Stimulated activated CD8-positive, alpha-beta memory T cell treated with anti-CD3 and anti-CD28 coated beads, Interleukin-7, amount 100 ng/mL, for 1 hour (primary cell): ENCODE measurements at regions not wholly inside any gene's neighbourhood (a gene's known extent, or its start where the extent isn't known, plus 50 kb on each side); places are given as distances from the start of the nearest gene placed in this dataset.

Experiments used
- DNase-seq, 2 donors: peaks; one replicate each; pipeline ENCODE4 v3.0.0-alpha.2; 2020; ENCODE audit warnings: low read depth in 2 of 2

GRCh38 chr21:34022627-34023335, 50.6 kb upstream of the MRPS6 start:
- DNase-seq, result no peak

- DNase-seq, result no peak
Observed at GRCh38 chr21:34021726-34022125, 51.7 kb upstream of the MRPS6 start.

GRCh38 chr21:34020983-34021553, 52.3 kb upstream of the MRPS6 start:
- no peak for DNase-seq

- DNase-seq, result no peak
Observed at GRCh38 chr21:34020005-34020847, 53.2 kb upstream of the MRPS6 start.

- DNase-seq, result no peak
Observed at GRCh38 chr21:34019402-34019801, 54.0 kb upstream of the MRPS6 start.

- no peak for DNase-seq
Observed at GRCh38 chr21:34018910-34019309, 54.5 kb upstream of the MRPS6 start.

GRCh38 chr21:34018185-34018584, 55.2 kb upstream of the MRPS6 start:
- DNase-seq, result no peak

- DNase-seq, result no peak
Observed at GRCh38 chr21:34017039-34017961, 56.1 kb upstream of the MRPS6 start.

- no peak for DNase-seq
Observed at GRCh38 chr21:34012640-34013039, 60.7 kb upstream of the MRPS6 start.

- DNase-seq, result no peak
Observed at GRCh38 chr21:34011660-34012059, 61.7 kb upstream of the MRPS6 start.

- no peak for DNase-seq
Observed at GRCh38 chr21:34009193-34009592, 64.2 kb upstream of the MRPS6 start.

- DNase-seq, result no peak
Observed at GRCh38 chr21:34008618-34009017, 64.8 kb upstream of the MRPS6 start.

- DNase-seq, result no peak
Observed at GRCh38 chr21:34006611-34007168, 66.7 kb upstream of the MRPS6 start.

GRCh38 chr21:34004974-34005373, 68.4 kb upstream of the MRPS6 start:
- DNase-seq, result no peak

- no peak for DNase-seq
Observed at GRCh38 chr21:34004013-34004938, 69.1 kb upstream of the MRPS6 start.

GRCh38 chr21:34003428-34003827, 70.0 kb upstream of the MRPS6 start:
- no peak for DNase-seq

GRCh38 chr21:34000375-34000774, 73.0 kb upstream of the MRPS6 start:
- DNase-seq, result no peak

- DNase-seq, result no peak
Observed at GRCh38 chr21:33998809-33999208, 74.6 kb upstream of the MRPS6 start.

- DNase-seq, result no peak
Observed at GRCh38 chr21:33998402-33998801, 75.0 kb upstream of the MRPS6 start.

- DNase-seq, result no peak
Observed at GRCh38 chr21:33997436-33997835, 75.9 kb upstream of the MRPS6 start.
